T-helper 1 cell treated with Interleukin-12 subunit alpha and Interleukin-12 subunit beta and Interleukin-4 antibody, amounts not matched to agents 30 ng/mL and 1 ng/mL, for 36 hours (primary cell): ENCODE measurements at regions not wholly inside any gene's neighbourhood (a gene's known extent, or its start where the extent isn't known, plus 50 kb on each side); places are given as distances from the start of the nearest gene placed in this dataset.

Source experiments
- intact Hi-C: fragments of 100-400 bp; cut with micrococcal nuclease; formaldehyde crosslinking; loops from one replicate; pipeline ENCODE4 v1.15.1; 2024

DNA sequence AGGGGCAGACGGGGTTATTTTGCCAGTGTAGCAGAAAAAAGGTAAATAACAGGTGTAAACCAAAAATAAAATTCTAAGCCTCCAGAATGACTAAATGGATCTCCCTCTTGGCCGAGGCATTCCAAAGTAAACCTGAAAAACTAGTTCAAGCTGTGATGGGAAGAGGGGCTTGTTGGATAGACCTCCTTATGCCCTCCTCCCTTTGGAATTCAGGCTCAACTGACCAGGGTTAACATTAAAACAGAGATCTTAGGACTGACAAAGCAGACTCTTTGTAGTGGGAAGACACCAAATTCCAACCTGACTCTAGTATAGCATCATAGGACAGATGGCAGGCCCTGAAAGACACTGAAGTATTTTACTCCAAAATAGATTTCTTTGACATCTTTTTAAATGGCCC lies 113.8 kb upstream of the ITGB1 start:
- intact Hi-C loops, result no loop called here

DNA sequence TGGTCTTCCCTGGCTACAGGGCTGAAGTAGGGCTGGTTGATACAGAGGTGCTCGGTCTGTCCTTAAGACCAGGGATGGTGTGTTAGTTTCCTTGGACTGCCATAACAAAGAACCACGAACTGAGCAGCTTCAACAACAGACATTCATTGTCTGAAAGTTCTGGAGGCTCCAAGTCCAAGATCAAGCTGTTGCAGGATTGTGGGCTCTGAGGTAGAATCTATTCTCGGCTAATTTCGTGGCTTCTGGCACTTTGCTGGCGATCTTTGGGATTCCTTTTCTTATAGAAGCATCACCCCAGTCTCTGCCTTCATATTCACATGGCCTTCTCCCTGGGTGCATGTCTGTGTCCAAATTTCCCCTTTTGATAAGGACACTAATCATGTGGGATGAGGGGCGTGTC lies 112.1 kb upstream of the ITGB1 start:
- intact Hi-C loops, result no loop called here

DNA sequence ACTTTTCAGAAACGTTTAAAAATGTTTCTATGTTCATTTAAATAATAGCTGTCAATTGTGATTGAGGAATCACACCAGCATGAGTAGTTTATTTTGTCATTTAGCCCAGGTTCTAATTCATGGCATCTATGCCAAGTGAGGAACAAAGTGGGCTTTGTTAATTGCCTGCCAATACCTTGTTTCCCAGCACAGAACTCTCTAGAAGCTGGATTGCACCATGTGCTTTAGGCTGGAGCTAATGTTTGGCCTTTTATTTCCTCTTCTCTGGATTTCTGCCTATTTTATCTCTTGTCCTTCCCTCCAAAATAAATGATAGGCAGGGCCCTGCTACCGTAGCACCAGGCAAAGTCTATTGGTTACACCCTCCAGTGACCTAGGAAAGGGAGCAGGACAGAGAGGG lies 109.9 kb upstream of the ITGB1 start:
- intact Hi-C loops, result no loop called here

DNA sequence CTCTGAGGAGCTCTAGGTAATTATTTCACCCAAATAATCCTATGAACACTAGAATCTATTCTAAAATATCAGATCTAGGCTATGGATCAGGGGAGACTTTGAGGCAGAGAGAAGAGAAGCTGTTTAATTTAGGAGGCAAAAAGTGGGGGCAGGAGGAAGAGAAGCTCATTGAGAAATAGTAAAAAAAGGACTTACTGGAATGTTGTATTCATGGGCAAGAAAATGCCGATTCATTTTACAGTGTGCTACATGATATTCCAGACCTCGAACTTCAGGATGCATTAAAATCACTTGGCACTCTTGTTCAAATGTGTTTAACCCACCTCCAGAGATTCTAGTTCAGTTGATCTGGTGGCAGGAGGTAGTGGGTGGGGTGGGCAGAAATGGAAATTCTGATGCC lies 109.5 kb upstream of the ITGB1 start:
- intact Hi-C loops, result no loop called here

DNA sequence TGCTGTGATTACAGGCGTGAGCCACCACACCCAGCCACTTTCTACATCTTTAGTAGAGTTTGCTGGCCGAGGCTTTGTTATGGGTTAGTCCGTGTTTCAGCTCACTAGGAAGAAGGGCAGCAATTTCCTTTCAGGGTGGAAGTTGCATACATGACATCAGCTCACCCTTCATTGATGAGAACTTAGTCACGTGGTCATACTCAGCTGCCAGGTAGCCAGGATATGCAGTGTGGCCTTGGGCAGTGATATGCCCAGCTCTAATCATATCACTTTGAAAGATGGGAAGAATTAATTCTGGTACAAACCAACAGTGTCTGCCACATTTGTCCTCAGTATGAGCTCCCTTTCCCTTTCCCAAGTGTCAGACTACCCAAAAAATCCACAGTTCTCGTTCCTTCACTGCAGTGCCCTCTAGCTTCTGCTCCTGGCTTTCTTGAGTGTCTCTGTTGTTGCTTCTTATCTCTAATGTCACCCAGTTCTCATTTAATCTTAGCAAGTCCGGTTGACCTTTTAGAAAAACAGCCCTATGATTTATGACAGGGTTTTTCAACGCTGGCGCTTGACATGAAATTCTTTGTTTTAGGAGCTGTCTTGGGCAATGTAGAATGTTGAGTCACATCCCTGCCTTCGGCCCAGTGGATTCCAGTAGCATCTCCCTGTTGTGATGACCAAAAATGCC lies 108.7 kb upstream of the ITGB1 start:
- intact Hi-C loops, result no loop called here

DNA sequence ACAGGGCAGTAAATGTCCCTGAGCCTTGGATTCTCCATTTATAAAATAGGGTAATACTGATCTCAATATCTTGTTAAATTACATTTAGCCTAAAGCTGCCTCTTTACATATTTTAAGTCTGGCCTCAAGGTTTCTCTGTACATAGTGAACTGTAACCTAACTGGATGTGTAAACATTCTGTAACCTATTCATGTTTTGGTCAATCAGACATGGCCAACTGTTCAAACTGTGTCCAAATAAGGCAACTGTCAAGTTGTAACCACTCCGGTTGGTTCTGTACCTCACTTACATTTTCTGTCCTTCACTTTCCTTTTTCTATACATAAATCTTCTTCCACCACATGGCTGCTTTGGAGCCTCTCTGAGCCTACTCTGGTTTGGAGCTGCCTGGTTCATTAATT lies 107.1 kb upstream of the ITGB1 start:
- intact Hi-C loops, result no loop called here

DNA sequence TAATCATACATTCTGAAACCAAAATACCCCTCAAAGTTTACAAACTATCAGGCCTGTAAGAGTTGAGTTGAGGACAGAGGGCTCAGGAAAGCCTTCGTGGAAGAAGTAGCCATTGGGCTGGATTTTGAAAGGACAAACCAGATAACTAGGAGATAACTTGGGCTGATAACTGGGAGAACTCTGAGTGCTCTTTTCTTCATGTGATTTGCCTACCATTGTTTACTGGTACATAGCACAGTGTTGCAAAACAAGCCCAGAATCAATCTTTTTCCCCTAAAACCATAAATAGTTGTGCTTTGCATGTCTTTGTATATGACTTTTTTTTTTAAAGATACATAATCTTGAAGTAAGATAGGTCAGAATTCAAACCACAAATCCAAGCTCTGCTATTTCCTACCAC lies 106.7 kb upstream of the ITGB1 start:
- intact Hi-C loops, result no loop called here

DNA sequence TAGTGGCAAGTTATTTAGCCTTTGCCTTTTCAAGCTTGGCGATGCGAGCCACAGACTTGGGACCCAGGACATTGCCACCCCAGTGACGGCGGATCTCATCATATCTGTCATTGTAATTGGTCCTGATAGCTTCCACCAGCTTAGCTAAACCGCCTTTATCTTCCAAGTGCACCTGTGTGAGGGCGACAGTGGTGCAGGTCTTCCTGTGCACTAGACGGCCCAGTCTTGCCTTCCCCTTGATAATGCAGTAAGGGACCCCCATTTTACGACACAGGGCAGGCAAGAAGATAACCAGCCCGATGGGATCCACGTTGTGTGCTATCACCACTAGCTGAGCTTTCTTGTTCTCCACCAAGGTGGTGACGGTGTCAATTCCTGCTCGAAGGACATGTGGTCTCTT lies 99.6 kb upstream of the ITGB1 start:
- intact Hi-C loops, result no loop called here

DNA sequence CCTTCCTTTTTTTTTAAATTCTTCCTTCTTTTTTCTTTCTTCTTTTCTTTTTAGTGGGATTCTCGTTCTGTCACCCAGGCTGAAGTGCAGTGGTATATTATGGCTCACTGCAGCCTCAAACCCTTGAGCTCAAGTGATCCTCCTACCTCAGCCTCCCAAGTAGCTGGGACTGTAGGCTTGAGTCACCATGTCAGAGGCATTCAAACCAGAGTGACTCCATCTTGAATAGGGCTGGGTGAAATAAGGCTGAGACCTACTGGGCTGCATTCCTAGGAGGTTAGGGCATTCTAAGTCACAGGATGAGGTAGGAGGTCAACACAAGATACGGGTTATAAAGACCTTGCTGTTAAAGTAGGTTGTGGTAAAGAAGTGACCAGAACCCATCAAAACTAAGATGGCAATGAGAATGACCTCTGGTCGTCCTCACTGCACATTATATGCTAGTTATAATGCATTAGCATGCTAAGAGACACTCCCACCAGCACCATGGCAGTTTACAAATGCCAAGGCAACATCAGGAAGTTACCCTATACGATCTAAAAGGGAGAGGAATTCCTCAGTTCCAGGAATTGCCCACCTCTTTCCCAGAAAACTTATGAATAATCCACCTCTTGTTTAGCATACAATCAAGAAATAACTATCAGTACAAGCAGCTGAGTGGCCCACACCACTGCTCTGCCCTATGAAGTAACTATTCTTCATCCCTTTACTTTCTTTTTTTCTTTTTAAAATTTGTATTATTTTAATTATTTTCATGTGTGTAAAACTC lies 99.0 kb upstream of the ITGB1 start:
- intact Hi-C loops, result no loop called here

DNA sequence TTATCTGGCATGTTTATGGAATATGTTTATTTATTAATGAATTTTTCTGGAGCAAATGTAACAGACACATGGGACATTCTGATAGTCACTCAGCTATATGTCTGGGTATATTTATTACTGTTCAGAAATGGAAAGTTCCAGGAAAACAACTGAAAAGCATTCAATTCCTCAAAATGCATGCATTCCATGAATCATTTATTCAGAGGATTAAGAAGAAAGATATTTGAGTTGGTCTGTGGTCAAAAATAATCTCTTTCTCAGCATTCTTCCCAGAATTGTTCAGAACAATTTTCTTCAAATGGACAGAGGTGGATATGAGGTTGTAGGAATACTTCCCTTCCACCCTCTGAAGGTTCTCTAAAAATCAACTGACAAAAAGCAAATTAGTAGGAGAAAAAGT lies 97.6 kb upstream of the ITGB1 start:
- intact Hi-C loops, result no loop called here

DNA sequence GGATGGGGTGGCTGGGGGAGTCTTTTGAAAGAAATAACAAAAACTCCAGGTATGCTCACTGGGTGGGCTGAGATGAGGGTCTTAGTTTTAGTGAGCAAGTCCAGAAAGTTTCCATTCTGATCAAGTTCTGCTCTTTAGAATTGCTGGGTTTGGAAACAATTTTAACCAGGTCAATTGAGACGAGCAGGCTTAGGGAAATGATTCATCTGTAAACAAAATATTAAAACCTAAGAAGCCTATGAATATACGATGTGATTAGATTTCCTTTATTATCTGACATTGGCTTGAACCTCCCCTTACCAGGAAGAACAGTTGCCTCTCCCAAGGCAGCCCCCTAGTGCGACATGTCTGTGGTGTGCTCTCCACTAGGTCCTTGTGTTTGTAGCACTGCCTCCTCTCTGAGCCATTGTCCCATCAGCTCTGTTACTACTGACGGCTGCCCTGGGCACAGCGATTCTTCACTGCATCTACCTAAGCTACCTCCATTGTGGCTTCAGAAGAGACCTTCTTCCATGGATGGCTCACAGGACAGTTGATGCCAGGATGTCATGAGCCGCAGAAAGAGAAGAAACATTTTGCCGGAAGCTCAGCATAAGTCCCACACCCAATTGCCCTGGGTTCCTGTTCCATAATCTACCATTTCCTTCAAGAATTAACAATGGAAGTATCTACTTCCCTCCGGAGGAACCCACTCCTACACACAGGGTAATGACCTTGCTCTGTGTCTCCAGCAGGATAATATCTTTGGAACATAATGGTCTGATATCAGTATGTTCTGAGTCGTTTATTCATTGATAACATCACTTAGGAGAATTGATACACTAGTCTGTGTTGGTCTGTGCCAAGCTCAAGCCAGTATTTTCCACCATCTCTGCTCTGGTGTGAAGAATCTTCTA lies 95.1 kb upstream of the ITGB1 start:
- intact Hi-C loops, result no loop called here

DNA sequence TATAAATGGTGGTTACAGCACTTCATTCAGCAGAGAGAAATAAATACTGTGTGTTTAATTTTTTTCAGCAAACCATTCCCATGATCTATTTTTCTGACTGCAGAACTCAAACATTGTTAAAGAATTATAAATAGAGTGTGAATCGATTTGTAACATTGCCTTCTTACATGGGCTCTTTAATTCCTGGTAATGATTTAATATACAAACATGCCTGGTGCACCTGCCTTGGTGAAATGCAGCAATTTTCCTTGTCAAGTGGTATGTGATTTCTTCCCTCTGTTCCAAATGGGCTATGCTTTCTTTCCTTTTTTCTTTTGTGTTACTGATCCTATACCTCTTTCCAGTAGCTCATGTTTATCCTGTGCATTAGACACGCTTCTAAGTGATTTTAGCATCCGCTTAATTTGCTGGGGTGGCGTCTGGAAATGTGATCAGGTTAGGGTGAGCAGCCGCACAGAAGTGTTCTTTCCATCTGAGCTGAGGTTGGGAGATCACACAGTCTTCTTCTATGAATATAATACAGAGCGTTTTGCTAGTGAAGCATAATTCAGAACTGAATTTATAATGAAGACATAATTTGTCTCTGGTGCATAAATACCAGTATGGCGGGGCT lies 94.3 kb upstream of the ITGB1 start:
- intact Hi-C loops, result no loop called here

DNA sequence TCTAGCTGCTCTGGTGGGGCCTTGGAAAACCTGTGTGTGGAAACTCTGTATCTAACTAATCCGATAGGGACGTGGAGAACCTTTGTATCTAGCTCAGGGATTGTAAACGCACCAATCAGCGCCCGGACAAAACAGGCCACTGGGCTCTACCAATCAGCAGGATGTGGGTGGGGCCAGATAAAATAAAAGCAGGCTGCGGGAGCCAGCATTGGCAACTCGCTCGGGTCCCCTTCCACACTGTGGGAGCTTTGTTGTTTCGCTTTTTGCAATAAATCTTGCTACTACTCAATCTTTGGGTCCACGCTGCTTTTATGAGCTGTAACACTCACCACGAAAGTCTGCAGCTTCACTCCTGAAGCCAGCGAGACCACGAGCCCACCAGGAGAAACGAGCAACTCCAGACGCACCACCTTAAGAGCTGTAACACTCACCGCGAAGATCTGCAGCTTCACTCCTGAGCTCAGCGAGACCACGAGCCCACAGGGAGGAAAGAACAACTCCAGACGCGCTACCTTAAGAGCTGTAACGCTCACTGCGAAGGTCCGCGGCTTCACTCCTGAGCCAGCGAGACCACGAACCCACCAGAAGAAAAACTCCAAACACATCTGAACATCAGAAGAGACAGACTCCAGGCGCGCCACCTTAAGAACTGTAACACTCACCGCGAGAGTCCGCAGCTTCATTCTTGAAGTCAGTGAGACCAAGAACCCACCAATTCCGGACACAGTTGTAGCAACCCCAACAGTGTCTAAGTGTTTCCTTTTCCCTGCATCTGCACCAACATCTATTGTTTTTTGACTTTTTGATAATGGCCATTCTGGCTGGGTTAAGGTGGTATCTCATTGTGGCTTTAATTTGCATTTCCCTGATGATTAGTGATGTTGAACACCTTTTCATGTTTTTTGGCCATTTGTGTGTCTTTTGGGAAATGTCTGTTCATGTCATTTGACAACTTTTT lies 92.2 kb upstream of the ITGB1 start:
- intact Hi-C loops, result loop anchor here (10.0 kb wide), 1 partner anchor 105 kb away; no protein-coding TSS in a partner anchor

DNA sequence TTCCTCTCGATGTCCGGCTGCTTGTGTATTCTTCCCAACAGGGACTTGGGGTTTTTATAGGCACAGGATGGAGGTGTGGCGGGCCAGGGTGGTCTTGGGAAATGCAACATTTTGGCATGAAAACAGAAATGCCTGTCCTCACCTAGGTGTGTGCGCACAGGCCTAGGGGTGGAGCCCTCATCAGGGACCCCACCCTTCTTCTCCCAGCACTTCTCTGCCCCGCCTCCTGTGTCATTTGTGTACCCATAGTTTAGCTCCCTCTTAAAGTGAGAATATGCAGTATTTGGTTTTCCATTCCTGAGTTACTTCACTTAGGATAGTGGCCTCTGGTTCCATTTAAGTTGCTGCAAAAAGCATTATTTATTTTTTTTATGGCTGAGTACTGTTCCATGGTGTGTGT lies 90.2 kb upstream of the ITGB1 start:
- intact Hi-C loops, result loop anchor here (10.0 kb wide), 1 partner anchor 107 kb away; no protein-coding TSS in a partner anchor

DNA sequence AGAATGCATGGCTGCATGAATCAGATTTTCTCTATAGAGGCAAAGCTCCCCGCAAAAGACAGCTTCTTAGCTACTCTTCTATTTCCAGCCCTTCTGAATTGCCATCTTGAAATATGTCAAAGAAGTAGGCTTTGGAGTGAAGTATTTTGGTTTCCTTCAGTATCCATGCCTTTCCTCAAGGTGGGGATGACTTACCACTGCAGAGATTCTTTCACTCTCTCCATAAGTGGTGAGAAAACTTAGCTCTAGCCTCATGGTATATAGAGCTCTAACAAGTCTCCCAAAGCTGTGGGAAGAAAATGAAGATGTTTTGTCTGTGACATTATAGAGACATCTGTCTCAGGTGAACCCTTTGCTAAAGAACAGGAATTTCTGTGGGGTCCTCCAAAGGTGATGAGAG lies 89.6 kb upstream of the ITGB1 start:
- intact Hi-C loops, result loop anchor here (10.0 kb wide), 1 partner anchor 107 kb away; no protein-coding TSS in a partner anchor

DNA sequence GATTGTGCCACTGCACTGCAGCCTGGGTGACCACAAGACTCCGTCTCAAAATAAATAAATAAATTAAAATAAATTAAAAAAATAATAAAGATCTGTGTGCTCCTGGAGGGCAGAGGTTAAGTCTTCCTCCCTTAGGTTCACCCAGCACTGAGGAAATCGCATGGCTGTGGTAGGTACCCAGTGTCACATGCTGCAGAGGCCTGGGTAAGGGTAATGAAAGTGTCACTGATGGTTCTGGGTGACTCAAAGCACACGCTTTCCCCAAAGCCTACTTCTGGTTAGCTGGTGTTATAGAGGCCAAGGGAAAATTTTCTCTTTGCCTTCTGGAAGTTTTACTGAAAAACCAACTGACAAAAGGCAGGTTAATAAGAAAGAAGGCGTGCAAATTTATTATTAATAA lies 88.8 kb upstream of the ITGB1 start:
- intact Hi-C loops, result loop anchor here (10.0 kb wide), 1 partner anchor 108 kb away; no protein-coding TSS in a partner anchor

DNA sequence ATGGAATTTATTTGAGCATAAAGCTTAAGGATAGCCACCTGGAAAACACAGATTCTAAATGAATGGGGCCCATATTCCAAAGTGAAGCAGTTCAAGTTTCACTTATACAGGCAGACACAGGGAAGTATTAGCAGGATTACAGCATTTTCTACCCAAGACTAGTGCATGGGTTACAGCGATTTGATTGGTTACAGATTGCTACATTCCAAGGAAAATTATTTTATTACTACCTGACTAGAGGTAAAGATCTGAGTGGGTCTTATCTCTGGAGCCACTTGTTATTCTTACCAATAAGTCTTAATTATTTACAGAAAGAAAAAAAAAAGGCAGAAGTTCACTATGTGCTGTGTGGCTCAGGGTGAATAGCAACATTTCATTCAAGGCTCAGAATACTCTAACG lies 87.4 kb upstream of the ITGB1 start:
- intact Hi-C loops, result loop anchor here (10.0 kb wide), 1 partner anchor 109 kb away; no protein-coding TSS in a partner anchor

DNA sequence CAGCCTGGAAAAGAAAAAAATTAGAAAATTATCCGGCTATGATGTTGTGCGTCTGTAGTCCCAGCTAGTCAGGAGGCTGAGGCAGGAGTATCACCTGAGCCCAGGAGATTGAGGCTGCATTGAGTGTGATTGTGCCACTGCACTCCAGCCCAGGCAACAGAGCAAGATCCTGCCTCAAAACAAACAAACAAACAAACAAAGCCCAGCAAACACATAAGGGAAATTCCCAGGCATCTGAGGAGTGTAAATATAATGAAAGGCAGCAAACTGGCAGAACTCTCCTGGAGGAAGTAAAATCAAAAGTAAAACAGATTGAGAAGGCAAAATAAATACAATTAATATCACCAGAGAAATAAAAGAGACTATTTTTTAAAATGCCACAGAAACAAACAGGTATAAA lies 84.5 kb upstream of the ITGB1 start:
- intact Hi-C loops, result loop anchor here (10.0 kb wide), 1 partner anchor 112 kb away; no protein-coding TSS in a partner anchor

DNA sequence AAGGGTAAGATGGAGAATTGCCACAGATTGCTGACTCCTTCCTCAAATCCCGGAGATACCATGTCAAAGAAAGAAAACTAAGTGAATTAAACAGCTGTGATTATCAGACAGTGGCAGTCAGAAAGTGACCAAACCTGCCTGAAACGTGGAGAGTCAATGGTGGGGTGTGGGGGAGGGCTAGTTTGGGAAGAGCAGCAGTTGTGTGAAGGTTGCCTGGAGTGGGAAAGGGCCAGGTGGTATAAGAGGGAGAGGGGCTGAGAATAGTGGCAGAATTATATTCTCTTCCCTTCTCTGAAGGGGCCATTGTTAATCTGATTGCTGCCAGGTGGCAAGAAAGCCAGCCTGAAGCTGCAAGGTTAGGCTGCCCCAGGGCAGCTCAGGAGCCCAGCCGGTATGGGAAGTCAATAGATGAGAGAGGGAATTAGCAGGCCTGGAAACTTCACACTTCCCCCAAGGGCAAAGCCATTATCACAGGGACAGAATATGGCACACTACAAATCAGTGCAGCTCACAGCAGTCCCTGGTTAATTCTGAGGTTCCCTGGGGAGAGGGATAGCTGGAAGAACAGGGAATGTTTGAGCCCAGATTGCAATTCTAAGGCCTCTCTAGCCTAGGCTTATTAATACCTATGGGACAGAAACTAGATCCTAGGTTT lies 83.9 kb upstream of the ITGB1 start:
- intact Hi-C loops, result loop anchor here (10.0 kb wide), 1 partner anchor 113 kb away; no protein-coding TSS in a partner anchor
